ENCODE measurements at regions not wholly inside any gene's neighbourhood (a gene's known extent, or its start where the extent isn't known, plus 50 kb on each side); places are given as distances from the start of the nearest gene placed in this dataset.

GRCh38 chr2:42942990-42943493, 150.7 kb upstream of the HAAO start:
- Histone ChIP-seq H3K27ac (ENCODE audit: control insufficient read depth, insufficient read depth, low read length) (no peak overlapping the region), H3K36me3 (ENCODE audit: control insufficient read depth in 2 of 2, extremely low read depth in 1 of 2, insufficient read depth in 2 of 2, low read length in 2 of 2) (no peaks in the 10 kb centered on the region), H2AFZ (ENCODE audit: control insufficient read depth, low read length) (no peak overlapping the region), H3K79me2 (ENCODE audit: control insufficient read depth, insufficient read depth, low read length) (no peaks in the 10 kb centered on the region), H3K4me2 (ENCODE audit: control insufficient read depth, extremely low read depth, insufficient read depth, low read depth, low read length) (no peak overlapping the region), H3K9ac (ENCODE audit: control insufficient read depth, extremely low read depth, insufficient read depth, low read length) (no peak overlapping the region), H3K9me1 (ENCODE audit: control insufficient read depth, extremely low read depth, insufficient read depth, low read length) (no peaks in the 10 kb centered on the region), H3K9me3 (ENCODE audit: control insufficient read depth, low read depth, low read length) (no peaks in the 10 kb centered on the region), H3K4me1 (ENCODE audit: control insufficient read depth, extremely low read depth, insufficient read depth, low read length) (no peaks in the 10 kb centered on the region), H3K4me3 (ENCODE audit: control insufficient read depth in 2 of 3, extremely low read depth in 1 of 3, insufficient read depth in 2 of 3, low read depth in 1 of 3, low read length in 3 of 3) (no peak overlapping the region), H3K27me3 (ENCODE audit: control insufficient read depth, extremely low read depth, insufficient read depth, low read length) (no peaks in the 10 kb centered on the region), H4K20me1 (ENCODE audit: control insufficient read depth, extremely low read depth, insufficient read depth, low read length) (no peaks in the 10 kb centered on the region)
- DNase-seq (ENCODE audit: low read depth, low spot score) (no peak), FAIRE-seq (no peak)
- dilution Hi-C loops (cut with MboI; ENCODE audit: extremely low pct_ligation_motif_present, low sequenced_read_pairs): no loop called here
- TF ChIP-seq CTCF (optimal IDR thresholded peaks at IDR 0.05 in 1 of 3, IDR thresholded peaks at IDR 0.05 in 1 of 3, conservative IDR thresholded peaks at IDR 0.05 in 1 of 3; ENCODE audit: extremely low read depth in 1 of 3, insufficient read depth in 2 of 3, low read length in 3 of 3) (no peak), EZH2 (IDR thresholded peaks at IDR 0.05; ENCODE audit: low read length) (no peak)

- no peaks in the 10 kb centered on the region for H3K9me3 ChIP-seq (ENCODE audit: control insufficient read depth, low read depth, low read length)
- no peaks in the 10 kb centered on the region for H3K9me1 ChIP-seq (ENCODE audit: control insufficient read depth, extremely low read depth, insufficient read depth, low read length)
- H2AFZ ChIP-seq (ENCODE audit: control insufficient read depth, low read length): no peak overlapping the region
- H3K27me3 ChIP-seq (ENCODE audit: control insufficient read depth, extremely low read depth, insufficient read depth, low read length): no peaks in the 10 kb centered on the region
- H3K27ac ChIP-seq (ENCODE audit: control insufficient read depth, insufficient read depth, low read length): no peak overlapping the region
- no peaks in the 10 kb centered on the region for H3K36me3 ChIP-seq (ENCODE audit: control insufficient read depth in 2 of 2, extremely low read depth in 1 of 2, insufficient read depth in 2 of 2, low read length in 2 of 2)
- no peaks in the 10 kb centered on the region for H3K79me2 ChIP-seq (ENCODE audit: control insufficient read depth, insufficient read depth, low read length)
- no peak overlapping the region for H3K4me3 ChIP-seq (ENCODE audit: control insufficient read depth in 2 of 3, extremely low read depth in 1 of 3, insufficient read depth in 2 of 3, low read depth in 1 of 3, low read length in 3 of 3)
- H4K20me1 ChIP-seq (ENCODE audit: control insufficient read depth, extremely low read depth, insufficient read depth, low read length): no peaks in the 10 kb centered on the region
- TF ChIP-seq EZH2 (IDR thresholded peaks at IDR 0.05; ENCODE audit: low read length) (no peak), CTCF (optimal IDR thresholded peaks at IDR 0.05 in 1 of 3, IDR thresholded peaks at IDR 0.05 in 1 of 3, conservative IDR thresholded peaks at IDR 0.05 in 1 of 3; ENCODE audit: extremely low read depth in 1 of 3, insufficient read depth in 2 of 3, low read length in 3 of 3) (no peak)
- DNase-seq (ENCODE audit: low read depth, low spot score) (no peak), FAIRE-seq (no peak)
- dilution Hi-C loops (cut with MboI; ENCODE audit: extremely low pct_ligation_motif_present, low sequenced_read_pairs): no loop called here
- peaks cover 4% of the 10 kb centered on the region for H3K4me1 ChIP-seq (ENCODE audit: control insufficient read depth, extremely low read depth, insufficient read depth, low read length)
- H3K4me2 ChIP-seq (ENCODE audit: control insufficient read depth, extremely low read depth, insufficient read depth, low read depth, low read length): no peak overlapping the region
- H3K9ac ChIP-seq (ENCODE audit: control insufficient read depth, extremely low read depth, insufficient read depth, low read length): no peak overlapping the region
These were observed 150.0 kb upstream of the HAAO start for GRCh38 chr2:42942214-42942989.

Measured in keratinocyte (primary cell).